Liver (tissue), 3 donors: ENCODE measurements at regions not wholly inside any gene's neighbourhood (a gene's known extent, or its start where the extent isn't known, plus 50 kb on each side); places are given as distances from the start of the nearest gene placed in this dataset.

ENCODE experiments used
- CTCF ChIP-seq: fragments of 150-350 bp; IDR thresholded peaks from 2 replicates; pipeline ENCODE4 v1.5.1; 2017; ENCODE audit warnings: improper control_type of control experiment, low read depth, low read length; ENCODE audit not compliant: missing input control
- JUND ChIP-seq, 2 donors: IDR thresholded peaks; 2 replicates each; pipeline ENCODE4 v1.6.1; 2016; ENCODE audit warnings: antibody characterized with exemption in 2 of 2
- MAX ChIP-seq: IDR thresholded peaks from 2 replicates; pipeline ENCODE4 v1.6.1; 2016; ENCODE audit warnings: antibody characterized with exemption
- TF ChIP-seq, protein P1 (sequence below): IDR thresholded peaks from 2 replicates; pipeline ENCODE4 v1.6.1; 2016; ENCODE audit warnings: antibody characterized with exemption, mild to moderate bottlenecking
- donor health status: healthy.
- donor health status: healthy.

DNA sequence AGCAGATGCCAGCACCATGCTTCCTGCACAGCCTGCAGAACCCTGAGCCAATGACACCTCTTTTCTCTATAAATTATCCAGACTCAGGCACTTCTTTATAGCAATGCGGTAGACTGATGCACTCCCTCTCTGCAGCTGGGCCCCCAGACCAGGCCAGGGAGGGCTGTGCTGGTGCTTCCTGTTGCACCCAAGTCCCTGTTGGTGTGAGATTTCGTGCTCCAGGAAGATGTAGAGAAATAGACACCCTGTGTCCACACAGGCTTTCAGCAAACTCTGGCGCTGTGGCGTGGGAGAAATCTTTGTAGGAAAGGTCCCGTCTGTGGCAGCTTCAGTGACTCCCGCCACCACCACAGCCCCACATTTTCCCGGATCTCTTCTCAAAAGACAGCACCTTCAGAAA lies 572.2 kb downstream of the GALR1 start:
- TF ChIP-seq CTCF (no peak), MAX (no peak), JUND (IDR thresholded peaks at IDR 0.05) (no peak)
- TF ChIP-seq, protein P1, sequence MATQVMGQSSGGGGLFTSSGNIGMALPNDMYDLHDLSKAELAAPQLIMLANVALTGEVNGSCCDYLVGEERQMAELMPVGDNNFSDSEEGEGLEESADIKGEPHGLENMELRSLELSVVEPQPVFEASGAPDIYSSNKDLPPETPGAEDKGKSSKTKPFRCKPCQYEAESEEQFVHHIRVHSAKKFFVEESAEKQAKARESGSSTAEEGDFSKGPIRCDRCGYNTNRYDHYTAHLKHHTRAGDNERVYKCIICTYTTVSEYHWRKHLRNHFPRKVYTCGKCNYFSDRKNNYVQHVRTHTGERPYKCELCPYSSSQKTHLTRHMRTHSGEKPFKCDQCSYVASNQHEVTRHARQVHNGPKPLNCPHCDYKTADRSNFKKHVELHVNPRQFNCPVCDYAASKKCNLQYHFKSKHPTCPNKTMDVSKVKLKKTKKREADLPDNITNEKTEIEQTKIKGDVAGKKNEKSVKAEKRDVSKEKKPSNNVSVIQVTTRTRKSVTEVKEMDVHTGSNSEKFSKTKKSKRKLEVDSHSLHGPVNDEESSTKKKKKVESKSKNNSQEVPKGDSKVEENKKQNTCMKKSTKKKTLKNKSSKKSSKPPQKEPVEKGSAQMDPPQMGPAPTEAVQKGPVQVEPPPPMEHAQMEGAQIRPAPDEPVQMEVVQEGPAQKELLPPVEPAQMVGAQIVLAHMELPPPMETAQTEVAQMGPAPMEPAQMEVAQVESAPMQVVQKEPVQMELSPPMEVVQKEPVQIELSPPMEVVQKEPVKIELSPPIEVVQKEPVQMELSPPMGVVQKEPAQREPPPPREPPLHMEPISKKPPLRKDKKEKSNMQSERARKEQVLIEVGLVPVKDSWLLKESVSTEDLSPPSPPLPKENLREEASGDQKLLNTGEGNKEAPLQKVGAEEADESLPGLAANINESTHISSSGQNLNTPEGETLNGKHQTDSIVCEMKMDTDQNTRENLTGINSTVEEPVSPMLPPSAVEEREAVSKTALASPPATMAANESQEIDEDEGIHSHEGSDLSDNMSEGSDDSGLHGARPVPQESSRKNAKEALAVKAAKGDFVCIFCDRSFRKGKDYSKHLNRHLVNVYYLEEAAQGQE = no peak
